WTC11 (cell line): ENCODE measurements at regions not wholly inside any gene's neighbourhood (a gene's known extent, or its start where the extent isn't known, plus 50 kb on each side); places are given as distances from the start of the nearest gene placed in this dataset.

Experiments
- ATAC-seq: fragments of 200-7000 bp; cut with Tn5 transposase; 2 replicates; pipeline ENCODE4 v1.10.0; 2021; ENCODE audit warnings: mild to moderate bottlenecking, moderate library complexity
- CTCF ChIA-PET: fragments of 300-600 bp; sonication (Branson Sonifier 250); formaldehyde crosslinking; loops from one replicate; lab custom pipeline; 2021; ENCODE audit warnings: antibody characterized with exemption; lab: Charles Lee
- POLR2A ChIA-PET: fragments of 350-600 bp; sonication (Branson Sonifier 250); formaldehyde crosslinking; loops from one replicate; lab custom pipeline; 2021; ENCODE audit warnings: antibody characterized with exemption; lab: Charles Lee
- DNase-seq: peaks from one replicate; pipeline ENCODE4 v3.0.0; 2021; ENCODE audit warnings: low spot score
- H3K27ac Mint-ChIP-seq: 2 replicates; pipeline ENCODE4 v1.8.0; 2021; ENCODE audit warnings: mixed read lengths
- H3K27me3 Mint-ChIP-seq: 2 replicates; pipeline ENCODE4 v1.8.0; 2021; ENCODE audit warnings: low read depth, mild to moderate bottlenecking, moderate library complexity, mixed read lengths
- H3K36me3 Mint-ChIP-seq: 2 replicates; pipeline ENCODE4 v1.8.0; 2021; ENCODE audit warnings: mixed read lengths
- H3K4me1 Mint-ChIP-seq: 2 replicates; pipeline ENCODE4 v1.8.0; 2022; ENCODE audit warnings: mixed read lengths
- H3K4me3 Mint-ChIP-seq: 2 replicates; pipeline ENCODE4 v1.8.0; 2021; ENCODE audit warnings: mild to moderate bottlenecking, moderate library complexity, mixed read lengths
- H3K9me3 Mint-ChIP-seq: 2 replicates; pipeline ENCODE4 v1.8.0; 2021; ENCODE audit warnings: mixed read lengths
- AFF4 ChIP-seq: sonication (generic); formaldehyde crosslinking; IDR thresholded peaks from 2 replicates; pipeline ENCODE4 v1.8.1; 2023; ENCODE audit warnings: mild to moderate bottlenecking, missing genetic modification reagents, borderline replicate concordance
- ATF1 ChIP-seq: sonication (generic); formaldehyde crosslinking; IDR thresholded peaks from 2 replicates; pipeline ENCODE4 v1.8.1; 2023; ENCODE audit warnings: mild to moderate bottlenecking, moderate library complexity, missing genetic modification reagents
- ATF2 ChIP-seq: sonication (generic); formaldehyde crosslinking; IDR thresholded peaks from 2 replicates; pipeline ENCODE4 v1.8.1; 2022; ENCODE audit warnings: low read depth, missing genetic modification reagents, borderline replicate concordance
- CDX4 ChIP-seq: fragments of 250-450 bp; sonication (Bioruptor Pico); IDR thresholded peaks from 2 replicates; pipeline ENCODE4 v1.9.0; 2021; ENCODE audit warnings: moderate library complexity, mild to moderate bottlenecking, inconsistent platforms, borderline replicate concordance
- CREM ChIP-seq: sonication (generic); formaldehyde crosslinking; IDR thresholded peaks from 2 replicates; pipeline ENCODE4 v1.8.1; 2022; ENCODE audit warnings: mild to moderate bottlenecking, missing genetic modification reagents, moderate library complexity
- E2F1 ChIP-seq: sonication (generic); formaldehyde crosslinking; IDR thresholded peaks from 2 replicates; pipeline ENCODE4 v1.8.0; 2022; ENCODE audit warnings: mild to moderate bottlenecking, missing genetic modification reagents
- E2F4 ChIP-seq: sonication (generic); formaldehyde crosslinking; IDR thresholded peaks from 2 replicates; pipeline ENCODE4 v1.8.1; 2022; ENCODE audit warnings: low read depth, mild to moderate bottlenecking, moderate library complexity, missing genetic modification reagents, borderline replicate concordance
- ELF4 ChIP-seq: sonication (generic); formaldehyde crosslinking; IDR thresholded peaks from 2 replicates; pipeline ENCODE4 v1.8.1; 2022; ENCODE audit warnings: low read depth, mild to moderate bottlenecking, moderate library complexity, missing genetic modification reagents
- IRF2 ChIP-seq: sonication (generic); formaldehyde crosslinking; IDR thresholded peaks from 2 replicates; pipeline ENCODE4 v1.8.0; 2022; ENCODE audit warnings: low read depth, missing genetic modification reagents, borderline replicate concordance
- JAZF1 ChIP-seq: fragments of 250-450 bp; sonication (Bioruptor Pico); IDR thresholded peaks from 2 replicates; pipeline ENCODE4 v1.9.0; 2021; ENCODE audit warnings: moderate library complexity, mild to moderate bottlenecking, inconsistent platforms
- JUN ChIP-seq: sonication (generic); formaldehyde crosslinking; IDR thresholded peaks from 2 replicates; pipeline ENCODE4 v1.8.0; 2023; ENCODE audit warnings: mild to moderate bottlenecking, missing genetic modification reagents
- ZBTB43 ChIP-seq: sonication (generic); formaldehyde crosslinking; IDR thresholded peaks from 2 replicates; pipeline ENCODE4 v1.8.1; 2023; ENCODE audit warnings: mild to moderate bottlenecking, missing genetic modification reagents
- ZNF532 ChIP-seq: fragments of 250-450 bp; sonication (Bioruptor Pico); IDR thresholded peaks from 2 replicates; pipeline ENCODE4 v1.9.0; 2021; ENCODE audit warnings: mild to moderate bottlenecking, borderline replicate concordance
- ZNF671 ChIP-seq: fragments of 250-450 bp; sonication (Bioruptor Pico); IDR thresholded peaks from 2 replicates; pipeline ENCODE4 v1.8.0; 2021; ENCODE audit warnings: mild to moderate bottlenecking

GRCh38 chr6:21444711-21445260, 148.8 kb upstream of the SOX4 start:
- CTCF ChIA-PET = no interaction called here
- no peak for DNase-seq

GRCh38 chr6:21447987-21448386, 145.6 kb upstream of the SOX4 start:
- Mint-ChIP-seq H3K4me3 (no peak overlapping the region), H3K27me3 (no peaks in the 10 kb centered on the region), H3K9me3 (no peaks in the 10 kb centered on the region), H3K4me1 (no peaks in the 10 kb centered on the region), H3K27ac (no peak overlapping the region), H3K36me3 (no peaks in the 10 kb centered on the region)
- ChIA-PET CTCF (no interaction called here), POLR2A (no interaction called here)
- no peak for DNase-seq
- no peak for ATAC-seq
- no peak for TF ChIP-seq ATF2 (CRISPR knock-in tag)
- TF ChIP-seq ZNF532 (CRISPR knock-in tag) = no peak
- no peak for TF ChIP-seq JUN
- no peak for TF ChIP-seq CDX4 (CRISPR knock-in tag)
- no peak for TF ChIP-seq IRF2
- no peak for TF ChIP-seq ELF4
- no peak for TF ChIP-seq ATF1 (CRISPR knock-in tag)
- no peak for TF ChIP-seq ZNF671
- no peak for TF ChIP-seq ZBTB43
- TF ChIP-seq JAZF1 = no peak
- TF ChIP-seq CREM = no peak

More at GRCh38 chr6:21444711-21445260, 148.8 kb upstream of the SOX4 start:
- no peak for ATAC-seq
- H3K36me3 Mint-ChIP-seq = no peaks in the 10 kb centered on the region
- POLR2A ChIA-PET = no interaction called here
- no peak overlapping the region for H3K27ac Mint-ChIP-seq
- no peak overlapping the region for H3K4me3 Mint-ChIP-seq
- peaks cover 8% of the 10 kb centered on the region for H3K9me3 Mint-ChIP-seq
- TF ChIP-seq E2F1 (CRISPR knock-in tag) (no peak), E2F4 (CRISPR knock-in tag) (no peak), AFF4 (no peak)
- TF ChIP-seq, all 79 proteins: peak for 0
- Mint-ChIP-seq H3K27me3 (no peaks in the 10 kb centered on the region), H3K4me1 (no peaks in the 10 kb centered on the region)
